ENCODE measurements at regions not wholly inside any gene's neighbourhood (a gene's known extent, or its start where the extent isn't known, plus 50 kb on each side); places are given as distances from the start of the nearest gene placed in this dataset.
"Not testable (repeated sequence)": the region's sequence is repeated elsewhere in the genome, so short reads cannot be mapped to it uniquely, and the experiment has no call there.

DNA sequence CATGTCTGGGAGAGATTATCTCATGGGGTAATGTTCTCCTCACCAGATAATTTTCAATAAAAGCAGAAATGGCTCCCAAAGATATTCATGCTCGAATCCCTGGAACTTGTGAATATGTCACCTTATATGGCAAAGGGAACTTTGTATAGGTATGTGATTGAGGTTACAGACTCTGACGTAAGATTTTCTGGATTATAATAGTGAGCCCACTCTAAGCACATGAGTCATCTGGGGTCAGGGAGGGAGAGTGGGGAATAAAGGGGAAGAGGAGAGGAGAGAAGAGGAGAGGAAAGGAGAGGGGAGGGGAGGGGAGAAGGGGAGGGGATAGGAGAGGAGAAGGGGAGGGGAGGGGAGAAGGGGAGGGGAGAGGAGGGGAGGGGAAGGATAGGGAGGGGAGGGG is 1193.9 kb downstream of the PLA2G4A start:
- TF ChIP-seq, protein P1, sequence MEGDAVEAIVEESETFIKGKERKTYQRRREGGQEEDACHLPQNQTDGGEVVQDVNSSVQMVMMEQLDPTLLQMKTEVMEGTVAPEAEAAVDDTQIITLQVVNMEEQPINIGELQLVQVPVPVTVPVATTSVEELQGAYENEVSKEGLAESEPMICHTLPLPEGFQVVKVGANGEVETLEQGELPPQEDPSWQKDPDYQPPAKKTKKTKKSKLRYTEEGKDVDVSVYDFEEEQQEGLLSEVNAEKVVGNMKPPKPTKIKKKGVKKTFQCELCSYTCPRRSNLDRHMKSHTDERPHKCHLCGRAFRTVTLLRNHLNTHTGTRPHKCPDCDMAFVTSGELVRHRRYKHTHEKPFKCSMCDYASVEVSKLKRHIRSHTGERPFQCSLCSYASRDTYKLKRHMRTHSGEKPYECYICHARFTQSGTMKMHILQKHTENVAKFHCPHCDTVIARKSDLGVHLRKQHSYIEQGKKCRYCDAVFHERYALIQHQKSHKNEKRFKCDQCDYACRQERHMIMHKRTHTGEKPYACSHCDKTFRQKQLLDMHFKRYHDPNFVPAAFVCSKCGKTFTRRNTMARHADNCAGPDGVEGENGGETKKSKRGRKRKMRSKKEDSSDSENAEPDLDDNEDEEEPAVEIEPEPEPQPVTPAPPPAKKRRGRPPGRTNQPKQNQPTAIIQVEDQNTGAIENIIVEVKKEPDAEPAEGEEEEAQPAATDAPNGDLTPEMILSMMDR (IDR thresholded peaks at IDR 0.05; ENCODE audit: control extremely low read depth, extremely low read depth) = no peak
- DNase-seq = no peak
- no peak overlapping the region for H3K27ac ChIP-seq (ENCODE audit: low read depth in 1 of 2, low read length in 1 of 2)
- 87% methylated on average over 2 of the region's 2 CpGs for WGBS, 2 donors
- H3K9me3 ChIP-seq (ENCODE audit: control insufficient read depth in 4 of 4, insufficient read depth in 3 of 4, low read length in 3 of 4) = no peaks in the 10 kb centered on the region
- no peaks in the 10 kb centered on the region for H3K36me3 ChIP-seq (ENCODE audit: control insufficient read depth in 4 of 4, insufficient read depth in 4 of 4, low read length in 4 of 4)
- ATAC-seq (ENCODE audit: insufficient read depth, low FRiP score) = no peak
- peaks cover 0 to 8% (median 0%) of the 10 kb centered on the region in 5 donors for H3K4me1 ChIP-seq (ENCODE audit: control insufficient read depth in 5 of 5, insufficient read depth in 5 of 5, low read length in 5 of 5)
- no peaks in the 10 kb centered on the region for H3K27me3 ChIP-seq (ENCODE audit: control insufficient read depth in 3 of 3, insufficient read depth in 3 of 3, low read length in 2 of 3)
- no peak overlapping the region for H3K9ac ChIP-seq (ENCODE audit: insufficient read depth in 1 of 2, low read length in 2 of 2)
- no peak overlapping the region for H3K4me3 ChIP-seq

DNA sequence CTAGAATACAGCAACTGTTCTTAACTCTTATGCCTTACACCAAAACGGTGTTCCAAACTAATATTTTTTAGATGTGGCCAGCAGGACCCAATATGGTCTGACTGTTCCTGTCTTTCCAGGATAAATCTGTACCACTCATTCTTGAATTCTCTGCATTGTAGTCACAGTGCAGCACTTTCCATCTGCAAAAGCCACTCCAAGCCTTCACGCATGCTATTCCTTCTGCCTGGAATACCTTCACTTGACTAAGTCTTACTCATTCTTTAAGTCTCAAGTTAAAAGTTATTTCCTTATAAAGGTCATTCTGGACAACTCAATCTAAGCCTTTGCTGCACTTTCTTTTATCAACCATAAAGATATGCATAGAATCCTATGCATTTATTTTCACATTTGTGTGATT is 1194.5 kb downstream of the PLA2G4A start:
- TF ChIP-seq, protein P1 (IDR thresholded peaks at IDR 0.05; ENCODE audit: control extremely low read depth, extremely low read depth) = no peak
- Histone ChIP-seq H3K4me1 (ENCODE audit: control insufficient read depth in 5 of 5, insufficient read depth in 5 of 5, low read length in 5 of 5) (peaks cover 0 to 11% (median 0%) of the 10 kb centered on the region in 5 donors), H3K9me3 (ENCODE audit: control insufficient read depth in 4 of 4, insufficient read depth in 3 of 4, low read length in 3 of 4) (no peaks in the 10 kb centered on the region), H3K36me3 (ENCODE audit: control insufficient read depth in 4 of 4, insufficient read depth in 4 of 4, low read length in 4 of 4) (no peaks in the 10 kb centered on the region), H3K9ac (ENCODE audit: insufficient read depth in 1 of 2, low read length in 2 of 2) (no peak overlapping the region), H3K4me3 (no peak overlapping the region), H3K27me3 (ENCODE audit: control insufficient read depth in 3 of 3, insufficient read depth in 3 of 3, low read length in 2 of 3) (no peaks in the 10 kb centered on the region), H3K27ac (ENCODE audit: low read depth in 1 of 2, low read length in 1 of 2) (no peak overlapping the region)
- no peak for ATAC-seq (ENCODE audit: insufficient read depth, low FRiP score)
- no peak for DNase-seq
- 85 to 93% methylated on average over 2 of the region's 2 CpGs for WGBS, 2 donors

DNA sequence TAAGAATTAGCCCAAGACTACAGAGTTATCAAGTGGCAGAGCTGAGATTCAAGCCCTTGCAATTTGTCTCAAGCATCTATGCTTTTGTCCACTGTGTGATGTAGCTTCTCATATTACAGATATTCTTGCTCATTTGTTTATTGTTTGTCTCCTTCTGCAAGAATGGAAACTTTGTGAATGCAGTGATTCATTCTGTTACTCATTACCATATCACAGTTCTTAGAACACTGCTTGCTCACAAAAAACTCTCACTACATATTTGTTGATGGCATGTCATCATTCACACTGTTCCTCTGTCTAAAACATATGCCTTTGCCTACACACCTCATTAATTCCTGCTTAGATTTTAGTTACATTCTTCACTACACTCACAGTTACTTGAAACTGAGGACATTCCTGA is 1198.9 kb downstream of the PLA2G4A start:
- Histone ChIP-seq H3K27ac (ENCODE audit: low read depth in 1 of 2, low read length in 1 of 2) (no peak overlapping the region), H3K9ac (ENCODE audit: insufficient read depth in 1 of 2, low read length in 2 of 2) (no peak overlapping the region), H3K4me1 (ENCODE audit: control insufficient read depth in 5 of 5, insufficient read depth in 5 of 5, low read length in 5 of 5) (peaks cover 0 to 11% (median 0%) of the 10 kb centered on the region in 5 donors), H3K4me3 (no peak overlapping the region), H3K36me3 (ENCODE audit: control insufficient read depth in 4 of 4, insufficient read depth in 4 of 4, low read length in 4 of 4) (no peaks in the 10 kb centered on the region), H3K27me3 (ENCODE audit: control insufficient read depth in 3 of 3, insufficient read depth in 3 of 3, low read length in 2 of 3) (no peaks in the 10 kb centered on the region), H3K9me3 (ENCODE audit: control insufficient read depth in 4 of 4, insufficient read depth in 3 of 4, low read length in 3 of 4) (no peaks in the 10 kb centered on the region)
- ATAC-seq (ENCODE audit: insufficient read depth, low FRiP score) (peak; percentile 58), DNase-seq (peak in 2 of 3 donors; percentile 49 to 66)
- TF ChIP-seq, protein P1 (IDR thresholded peaks at IDR 0.05; ENCODE audit: control extremely low read depth, extremely low read depth) = no peak

DNA sequence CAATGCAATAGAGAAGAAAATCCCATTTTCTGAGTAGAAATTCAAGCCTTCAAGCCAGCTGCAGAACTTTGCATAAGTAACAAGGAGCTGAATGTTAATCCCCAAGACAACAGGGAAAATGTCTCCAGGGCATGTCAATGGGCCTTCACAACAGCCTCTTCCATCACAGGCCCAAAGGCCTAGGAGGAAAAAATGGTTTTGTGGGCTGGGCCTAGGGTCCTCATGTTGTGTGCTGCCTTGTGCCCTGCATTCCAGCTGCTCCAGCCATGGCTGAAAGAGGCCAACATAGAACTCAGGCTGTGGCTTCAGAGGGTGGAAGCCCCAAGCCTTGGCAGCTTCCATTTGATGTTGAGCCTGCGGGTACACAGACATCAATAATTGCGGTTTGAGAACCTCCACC is 1208.8 kb downstream of the PLA2G4A start:
- H3K4me1 ChIP-seq (ENCODE audit: control insufficient read depth in 5 of 5, insufficient read depth in 5 of 5, low read length in 5 of 5); DNase-seq; H3K9ac ChIP-seq (ENCODE audit: insufficient read depth in 1 of 2, low read length in 2 of 2); H3K9me3 ChIP-seq (ENCODE audit: control insufficient read depth in 4 of 4, insufficient read depth in 3 of 4, low read length in 3 of 4); H3K36me3 ChIP-seq (ENCODE audit: control insufficient read depth in 4 of 4, insufficient read depth in 4 of 4, low read length in 4 of 4); H3K27ac ChIP-seq (ENCODE audit: low read depth in 1 of 2, low read length in 1 of 2); ATAC-seq (ENCODE audit: insufficient read depth, low FRiP score); H3K4me3 ChIP-seq; H3K27me3 ChIP-seq (ENCODE audit: control insufficient read depth in 3 of 3, insufficient read depth in 3 of 3, low read length in 2 of 3): not testable (repeated sequence)
- WGBS, 2 donors = 66 to 94% methylated on average over 2 of the region's 2 CpGs
